GM19438 (cell line): ENCODE measurements at regions not wholly inside any gene's neighbourhood (a gene's known extent, or its start where the extent isn't known, plus 50 kb on each side); places are given as distances from the start of the nearest gene placed in this dataset.
"Not testable (repeated sequence)": the region's sequence is repeated elsewhere in the genome, so short reads cannot be mapped to it uniquely, and the experiment has no call there.

Experiments used
- ATAC-seq: cut with Tn5 transposase; IDR thresholded peaks from one replicate; pipeline ENCODE4 v1.9.1; 2021; ENCODE audit warnings: low read depth; ENCODE audit not compliant: unreplicated experiment

GRCh38 chr19:28435551-28436271 is 777.2 kb downstream of the UQCRFS1 start:
- no peak for ATAC-seq

- ATAC-seq, result not testable (repeated sequence)
These were observed 778.2 kb downstream of the UQCRFS1 start for GRCh38 chr19:28434794-28435193.

GRCh38 chr19:28434365-28434764 is 778.6 kb downstream of the UQCRFS1 start:
- not testable (repeated sequence) for ATAC-seq

- ATAC-seq, result not testable (repeated sequence)
These were observed 779.8 kb downstream of the UQCRFS1 start for GRCh38 chr19:28433166-28433565.

GRCh38 chr19:28430214-28430613 is 782.7 kb downstream of the UQCRFS1 start:
- ATAC-seq, result no peak

GRCh38 chr19:28429356-28429755 is 783.6 kb downstream of the UQCRFS1 start:
- ATAC-seq, result no peak

- no peak for ATAC-seq
These were observed 784.1 kb downstream of the UQCRFS1 start for GRCh38 chr19:28428663-28429348.

GRCh38 chr19:28427376-28428083 is 785.4 kb downstream of the UQCRFS1 start:
- no peak for ATAC-seq

GRCh38 chr19:28426730-28427225 is 786.2 kb downstream of the UQCRFS1 start:
- ATAC-seq, result no peak

- no peak for ATAC-seq
These were observed 786.7 kb downstream of the UQCRFS1 start for GRCh38 chr19:28426110-28426729.

GRCh38 chr19:28425046-28425931 is 787.7 kb downstream of the UQCRFS1 start:
- no peak for ATAC-seq

- no peak for ATAC-seq
These were observed 788.3 kb downstream of the UQCRFS1 start for GRCh38 chr19:28424662-28425045.

- no peak for ATAC-seq
These were observed 788.9 kb downstream of the UQCRFS1 start for GRCh38 chr19:28424077-28424476.

GRCh38 chr19:28422791-28423650 is 789.9 kb downstream of the UQCRFS1 start:
- no peak for ATAC-seq

GRCh38 chr19:28422046-28422445 is 790.9 kb downstream of the UQCRFS1 start:
- no peak for ATAC-seq

- no peak for ATAC-seq
These were observed 792.0 kb downstream of the UQCRFS1 start for GRCh38 chr19:28420811-28421550.

GRCh38 chr19:28419312-28419711 is 793.6 kb downstream of the UQCRFS1 start:
- ATAC-seq, result no peak

GRCh38 chr19:28417361-28417760 is 795.6 kb downstream of the UQCRFS1 start:
- no peak for ATAC-seq
